ENCODE measurements at regions not wholly inside any gene's neighbourhood (a gene's known extent, or its start where the extent isn't known, plus 50 kb on each side); places are given as distances from the start of the nearest gene placed in this dataset.

GRCh38 chr18:67612281-67612680 is 95.8 kb upstream of the DSEL start:
- DNase-seq (ENCODE audit: low spot score in 2 of 2): no peak
- WGBS, 2 donors: 79 to 92% methylated on average over 1 of the region's 1 CpG
- TF ChIP-seq CTCF (IDR thresholded peaks at IDR 0.05) (no peak), POLR2A (IDR thresholded peaks at IDR 0.05) (no peak)

GRCh38 chr18:67608615-67609273 is 92.2 kb upstream of the DSEL start:
- no peak for TF ChIP-seq CTCF (IDR thresholded peaks at IDR 0.05)
- no peak for TF ChIP-seq POLR2A (IDR thresholded peaks at IDR 0.05)
- DNase-seq (ENCODE audit: low spot score in 2 of 2): no peak
- WGBS, 2 donors: 41 to 59% methylated on average over 1 of the region's 1 CpG
- intact Hi-C loops (cut with DNase I; ENCODE audit: low total_unique reads): no loop called here
- H3K4me3 ChIP-seq (ENCODE audit: low read depth, poor library complexity, severe bottlenecking): no peak overlapping the region

More at GRCh38 chr18:67612281-67612680, 95.8 kb upstream of the DSEL start:
- intact Hi-C loops (cut with DNase I; ENCODE audit: low total_unique reads): no loop called here
- H3K4me3 ChIP-seq (ENCODE audit: low read depth, poor library complexity, severe bottlenecking): no peak overlapping the region

- no peak for DNase-seq (ENCODE audit: low spot score in 2 of 2)
- TF ChIP-seq CTCF (IDR thresholded peaks at IDR 0.05) (no peak), POLR2A (IDR thresholded peaks at IDR 0.05) (no peak)
- intact Hi-C loops (cut with DNase I; ENCODE audit: low total_unique reads): no loop called here
- no peak overlapping the region for H3K4me3 ChIP-seq (ENCODE audit: low read depth, poor library complexity, severe bottlenecking)
Measured at GRCh38 chr18:67608191-67608590, 91.7 kb upstream of the DSEL start.

GRCh38 chr18:67600181-67601180 is 84.0 kb upstream of the DSEL start:
- 33 to 45% methylated on average over 7 of the region's 7 CpGs for WGBS, 2 donors
- no peak overlapping the region for H3K4me3 ChIP-seq (ENCODE audit: low read depth, poor library complexity, severe bottlenecking)
- no peak for DNase-seq (ENCODE audit: low spot score in 2 of 2)
- intact Hi-C loops (cut with DNase I; ENCODE audit: low total_unique reads): no loop called here
- TF ChIP-seq POLR2A (IDR thresholded peaks at IDR 0.05) (no peak), CTCF (IDR thresholded peaks at IDR 0.05) (no peak)

GRCh38 chr18:67599277-67599676 is 82.8 kb upstream of the DSEL start:
- TF ChIP-seq POLR2A (IDR thresholded peaks at IDR 0.05) (no peak), CTCF (IDR thresholded peaks at IDR 0.05) (no peak)
- no peak for DNase-seq (ENCODE audit: low spot score in 2 of 2)
- no peak overlapping the region for H3K4me3 ChIP-seq (ENCODE audit: low read depth, poor library complexity, severe bottlenecking)
- WGBS, 2 donors: 39 to 59% methylated on average over 2 of the region's 2 CpGs
- intact Hi-C loops (cut with DNase I; ENCODE audit: low total_unique reads): no loop called here
